Karpas-422 (cell line): ENCODE measurements at regions not wholly inside any gene's neighbourhood (a gene's known extent, or its start where the extent isn't known, plus 50 kb on each side); places are given as distances from the start of the nearest gene placed in this dataset.

Experiments used
- DNase-seq: peaks from one replicate; pipeline ENCODE4 v3.0.0-alpha.2; 2015
- H2AFZ ChIP-seq: fragments of 200-600 bp; sonication (generic); 2 replicates; pipeline ENCODE4 v1.6.1; 2014; ENCODE audit warnings: antibody characterized with exemption, low read length, mixed read lengths
- H3K27ac ChIP-seq: fragments of 200-600 bp; sonication (generic); 2 replicates; pipeline ENCODE4 v1.5.1; 2014; ENCODE audit warnings: mild to moderate bottlenecking, low read length, moderate library complexity
- H3K27me3 ChIP-seq: fragments of 200-600 bp; sonication (generic); 2 replicates; pipeline ENCODE4 v1.6.1; 2014; ENCODE audit warnings: low read length, mixed read lengths
- H3K36me3 ChIP-seq: fragments of 200-600 bp; sonication (generic); 2 replicates; pipeline ENCODE4 v1.6.1; 2014; ENCODE audit warnings: low read length, mixed read lengths; ENCODE audit not compliant: insufficient read depth
- H3K4me1 ChIP-seq: fragments of 200-600 bp; sonication (generic); 2 replicates; pipeline ENCODE4 v1.6.1; 2014; ENCODE audit warnings: mild to moderate bottlenecking, low read length, mixed read lengths
- H3K4me2 ChIP-seq: fragments of 200-600 bp; sonication (generic); 2 replicates; pipeline ENCODE4 v1.6.1; 2014; ENCODE audit warnings: low read length, low read depth, mild to moderate bottlenecking; ENCODE audit not compliant: poor library complexity, severe bottlenecking
- H3K4me3 ChIP-seq: fragments of 200-600 bp; sonication (generic); 2 replicates; pipeline ENCODE4 v1.5.1; 2014; ENCODE audit warnings: mild to moderate bottlenecking, antibody characterized with exemption, low read length, mixed read lengths
- H3K79me2 ChIP-seq: fragments of 200-600 bp; sonication (generic); 2 replicates; pipeline ENCODE4 v1.6.1; 2014; ENCODE audit warnings: mild to moderate bottlenecking, low read length, mixed read lengths
- H3K9ac ChIP-seq: fragments of 200-600 bp; sonication (generic); 2 replicates; pipeline ENCODE4 v1.6.0; 2014; ENCODE audit warnings: low read length
- H3K9me2 ChIP-seq: fragments of 200-600 bp; sonication (generic), shearing (Covaris generic); replicated peaks from 2 replicates; pipeline ENCODE4 v1.6.0; 2014; ENCODE audit warnings: mild to moderate bottlenecking, low read length, moderate library complexity; ENCODE audit not compliant: insufficient read depth
- H3K9me3 ChIP-seq: fragments of 300-700, 200-600 bp; sonication (generic); 2 replicates; pipeline ENCODE4 v1.6.1; 2014; ENCODE audit warnings: low read length, mixed read lengths
- H4K20me1 ChIP-seq: fragments of 200-600 bp; sonication (generic); 2 replicates; pipeline ENCODE4 v1.6.1; 2014; ENCODE audit warnings: mild to moderate bottlenecking, antibody characterized with exemption, low read length, low read depth; ENCODE audit not compliant: insufficient read depth

DNA sequence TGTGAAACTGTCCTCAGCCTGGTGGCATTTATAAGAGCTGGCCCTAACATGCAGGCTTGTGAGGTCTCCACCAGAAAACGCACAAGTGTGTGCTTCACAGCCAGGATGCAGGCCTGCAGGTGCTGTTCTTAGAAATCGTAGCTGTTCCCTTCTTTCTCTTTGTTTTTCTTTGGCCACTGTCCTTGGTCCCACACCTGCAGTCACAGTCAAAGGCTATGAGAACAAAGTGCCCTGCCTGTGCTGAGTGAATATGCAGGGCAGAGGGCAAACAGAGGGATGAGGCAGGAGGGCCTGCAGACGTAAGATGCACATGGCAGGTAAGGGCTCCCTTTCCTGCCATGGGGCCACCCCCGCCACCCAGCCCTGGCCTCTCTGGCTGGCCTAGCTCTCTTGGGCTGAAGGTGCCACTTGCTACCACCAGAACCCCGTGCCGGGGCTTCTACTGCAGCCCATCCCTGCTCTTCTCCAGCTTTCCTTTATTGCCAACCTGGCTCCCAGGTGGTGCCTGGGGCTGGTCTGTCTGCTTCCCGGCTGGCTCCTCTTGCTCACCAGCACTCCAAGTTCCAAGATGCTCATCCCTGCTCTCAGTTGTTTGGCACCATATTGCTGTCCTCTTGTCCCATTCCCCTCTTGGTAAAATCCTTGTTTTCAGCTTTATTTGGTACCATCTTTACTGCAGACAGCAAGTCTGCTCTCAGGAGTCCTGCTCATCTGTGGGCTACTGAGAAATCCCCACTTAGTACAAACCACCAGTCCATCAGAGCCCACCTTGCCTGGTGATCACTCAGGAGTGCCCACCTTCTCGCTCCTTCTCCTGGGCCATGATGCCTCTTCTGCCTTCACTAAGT is 308.1 kb upstream of the ZMIZ1 start:
- no peak overlapping the region for H3K4me2 ChIP-seq
- H3K9ac ChIP-seq, result no peak overlapping the region
- H3K27me3 ChIP-seq, result 0 out of 2 replicates have a peak, but pooled peaks cover 6% of the 10 kb centered on the region
- no peaks in the 10 kb centered on the region for H3K9me2 ChIP-seq
- H4K20me1 ChIP-seq, result peaks cover 56% of the 10 kb centered on the region; the same call in 1 of the 2 replicates
- no peak overlapping the region for H3K4me3 ChIP-seq
- H3K36me3 ChIP-seq, result no peaks in the 10 kb centered on the region
- no peak overlapping the region for H2AFZ ChIP-seq
- no peak for DNase-seq
- H3K4me1 ChIP-seq, result peaks cover 28% of the 10 kb centered on the region
- no peaks in the 10 kb centered on the region for H3K79me2 ChIP-seq
- no peak overlapping the region for H3K27ac ChIP-seq
- no peaks in the 10 kb centered on the region for H3K9me3 ChIP-seq

DNA sequence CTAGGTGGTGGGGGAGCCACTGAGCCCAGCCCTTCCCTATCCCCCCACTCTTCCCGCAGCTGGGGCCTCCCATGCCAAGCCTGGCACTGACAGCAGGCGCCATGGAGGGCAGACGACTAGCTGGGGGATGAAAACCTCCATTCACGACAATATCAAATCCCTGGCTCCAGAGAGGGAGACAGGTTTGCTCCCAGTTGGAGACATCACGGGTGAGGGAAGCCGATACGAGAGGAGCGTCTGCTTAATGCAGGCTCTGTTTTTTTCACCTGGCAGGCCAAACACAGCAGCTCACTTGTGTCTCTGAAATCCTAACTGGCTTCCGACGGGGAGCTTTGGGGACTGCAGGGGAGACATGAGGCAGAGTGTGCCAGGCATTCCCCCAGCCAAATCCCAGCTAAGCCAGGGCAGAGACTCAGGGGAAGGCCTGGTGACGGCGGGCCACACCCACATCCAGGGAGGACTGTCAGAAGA is 307.4 kb upstream of the ZMIZ1 start:
- Histone ChIP-seq H3K4me3 (no peak overlapping the region), H3K9ac (no peak overlapping the region), H3K79me2 (no peaks in the 10 kb centered on the region), H3K4me2 (no peak overlapping the region), H3K36me3 (no peaks in the 10 kb centered on the region), H3K27ac (no peak overlapping the region), H3K27me3 (0 out of 2 replicates have a peak, but pooled peaks cover 6% of the 10 kb centered on the region), H4K20me1 (peaks cover 53% of the 10 kb centered on the region; the same call in 1 of the 2 replicates), H2AFZ (no peak overlapping the region), H3K4me1 (peaks cover 26% of the 10 kb centered on the region), H3K9me3 (no peaks in the 10 kb centered on the region), H3K9me2 (no peaks in the 10 kb centered on the region)
- no peak for DNase-seq

DNA sequence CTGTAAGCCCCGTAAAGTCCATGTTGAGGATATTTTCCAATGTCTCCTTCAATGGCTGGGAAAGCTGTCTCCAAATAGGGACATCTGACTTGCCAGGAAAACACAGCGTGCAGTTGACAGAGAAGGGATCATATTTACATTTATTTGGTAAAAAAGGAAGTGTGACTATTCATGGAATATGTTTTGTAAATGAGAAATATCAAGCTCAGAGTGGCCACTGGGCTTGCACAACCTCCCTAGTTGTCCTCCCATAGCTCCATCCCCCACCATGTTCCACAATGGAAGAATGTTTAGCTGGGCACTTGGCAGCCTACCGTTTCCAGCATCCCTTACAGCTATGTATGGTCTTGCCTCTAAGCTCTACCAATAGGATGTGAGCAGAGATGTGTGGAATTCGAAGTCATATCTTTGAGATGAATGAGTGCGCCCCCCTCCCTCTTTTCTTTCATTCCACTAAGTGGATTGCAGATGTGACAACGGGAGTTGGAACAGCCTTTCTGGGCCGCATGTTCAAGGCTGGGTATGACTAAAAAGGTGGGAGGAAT is 306.6 kb upstream of the ZMIZ1 start:
- no peaks in the 10 kb centered on the region for H3K79me2 ChIP-seq
- no peaks in the 10 kb centered on the region for H3K36me3 ChIP-seq
- peaks cover 18% of the 10 kb centered on the region for H3K4me1 ChIP-seq
- no peak overlapping the region for H3K4me2 ChIP-seq
- H3K9ac ChIP-seq, result no peak overlapping the region
- H3K9me3 ChIP-seq, result no peaks in the 10 kb centered on the region
- H2AFZ ChIP-seq, result no peak overlapping the region
- H3K4me3 ChIP-seq, result no peak overlapping the region
- H3K27me3 ChIP-seq, result 0 out of 2 replicates have a peak, but pooled peaks cover 6% of the 10 kb centered on the region
- no peak overlapping the region for H3K27ac ChIP-seq
- peaks cover 46% of the 10 kb centered on the region; the same call in 1 of the 2 replicates for H4K20me1 ChIP-seq
- no peak for DNase-seq
- no peaks in the 10 kb centered on the region for H3K9me2 ChIP-seq

DNA sequence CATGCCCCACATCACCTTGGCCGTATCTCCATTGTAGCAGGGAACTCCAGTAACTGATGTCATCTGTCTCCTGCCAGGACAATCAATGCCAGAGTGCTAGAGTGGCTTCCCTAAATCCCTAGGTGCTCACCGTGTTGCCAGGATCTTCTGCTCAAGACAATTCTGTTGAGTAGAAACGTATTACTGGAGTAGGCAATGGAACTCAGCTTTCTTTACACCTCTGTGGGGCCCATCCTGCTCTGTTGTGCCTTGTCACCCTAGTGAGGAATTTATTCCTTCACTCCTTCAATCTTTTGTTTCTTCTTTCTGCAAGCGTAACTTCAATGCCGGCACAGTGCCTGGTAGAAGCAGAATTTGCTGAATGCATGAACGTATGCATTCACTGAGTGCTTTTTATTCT is 305.5 kb upstream of the ZMIZ1 start:
- DNase-seq, result no peak
- no peak overlapping the region for H3K9ac ChIP-seq
- H3K4me1 ChIP-seq, result peaks cover 8% of the 10 kb centered on the region
- H3K4me2 ChIP-seq, result no peak overlapping the region
- H2AFZ ChIP-seq, result no peak overlapping the region
- H3K36me3 ChIP-seq, result no peaks in the 10 kb centered on the region
- no peaks in the 10 kb centered on the region for H3K79me2 ChIP-seq
- no peak overlapping the region for H3K4me3 ChIP-seq
- H3K9me2 ChIP-seq, result no peaks in the 10 kb centered on the region
- no peak overlapping the region for H3K27ac ChIP-seq
- H3K27me3 ChIP-seq, result 0 out of 2 replicates have a peak, but pooled peaks cover 6% of the 10 kb centered on the region
- peaks cover 37% of the 10 kb centered on the region; the same call in 1 of the 2 replicates for H4K20me1 ChIP-seq
- no peaks in the 10 kb centered on the region for H3K9me3 ChIP-seq

DNA sequence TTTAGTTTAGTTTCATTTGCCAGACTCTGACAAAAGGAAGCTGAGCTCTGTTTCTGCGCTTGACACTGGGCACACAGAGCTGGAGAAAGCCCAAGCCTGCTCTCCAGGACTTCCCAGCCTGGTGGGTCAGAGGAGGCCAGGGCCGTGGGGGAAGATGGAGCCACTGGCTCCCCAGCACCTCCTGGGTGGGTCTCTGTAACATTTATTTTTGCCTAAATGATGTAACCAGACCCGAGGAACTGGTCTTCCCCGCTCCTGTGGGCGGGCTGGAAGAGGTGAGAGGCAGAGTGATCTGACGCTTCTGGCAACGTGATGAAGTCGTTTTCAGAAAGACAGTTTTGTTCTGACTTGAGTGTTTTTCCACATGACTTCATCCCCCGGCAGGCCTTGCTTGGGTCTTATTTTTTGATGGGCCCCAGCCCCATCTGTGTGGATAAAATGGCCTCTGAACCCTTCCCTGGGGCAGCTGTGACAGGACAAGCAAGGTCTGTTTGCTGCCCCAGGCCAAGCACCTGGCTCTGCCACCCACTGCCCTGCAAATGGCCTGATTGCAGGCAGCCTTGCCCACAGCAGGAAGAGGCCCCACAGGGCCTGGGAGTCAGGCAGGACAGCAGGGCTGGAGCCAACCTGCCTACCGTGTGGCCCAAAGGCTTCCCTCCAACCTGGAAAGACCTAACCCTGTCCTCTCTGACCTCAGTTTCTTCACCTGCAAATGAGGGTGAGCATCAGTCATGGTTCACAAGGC is 304.9 kb upstream of the ZMIZ1 start:
- no peak for DNase-seq
- Histone ChIP-seq H3K79me2 (no peaks in the 10 kb centered on the region), H2AFZ (no peak overlapping the region), H3K9me2 (no peaks in the 10 kb centered on the region), H3K9me3 (no peaks in the 10 kb centered on the region), H3K36me3 (no peaks in the 10 kb centered on the region), H3K27ac (no peak overlapping the region), H3K4me2 (no peak overlapping the region), H3K27me3 (0 out of 2 replicates have a peak, but pooled peaks cover 4% of the 10 kb centered on the region), H4K20me1 (peaks cover 34% of the 10 kb centered on the region; the same call in 1 of the 2 replicates), H3K9ac (no peak overlapping the region), H3K4me1 (peaks cover 6% of the 10 kb centered on the region; the same call in 1 of the 2 replicates), H3K4me3 (no peak overlapping the region)

DNA sequence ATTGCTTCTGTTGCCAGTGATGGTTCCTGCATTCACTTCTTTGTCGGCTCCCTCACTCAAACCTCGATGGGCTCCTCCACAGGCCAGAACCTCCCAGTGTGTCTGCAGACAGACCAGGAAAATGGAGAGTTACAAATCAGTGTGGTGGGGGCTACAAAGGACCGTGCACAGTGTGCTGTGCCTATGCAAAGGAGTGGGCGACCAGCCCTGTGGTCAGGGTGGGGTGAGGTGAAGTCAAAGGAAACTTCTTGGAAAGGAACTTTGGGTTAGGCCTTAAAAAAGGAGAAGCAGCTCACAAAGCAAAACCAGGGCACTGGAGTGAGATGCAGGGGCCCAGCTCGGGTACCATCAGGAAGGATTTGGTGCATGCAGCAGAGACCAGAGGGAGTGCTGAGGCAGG is 304.3 kb upstream of the ZMIZ1 start:
- peaks cover 34% of the 10 kb centered on the region; the same call in 1 of the 2 replicates for H4K20me1 ChIP-seq
- H3K4me2 ChIP-seq, result no peak overlapping the region
- H2AFZ ChIP-seq, result no peak overlapping the region
- H3K79me2 ChIP-seq, result no peaks in the 10 kb centered on the region
- H3K36me3 ChIP-seq, result no peaks in the 10 kb centered on the region
- H3K4me1 ChIP-seq, result peaks cover 6% of the 10 kb centered on the region; the same call in 1 of the 2 replicates
- DNase-seq, result no peak
- no peaks in the 10 kb centered on the region for H3K9me3 ChIP-seq
- no peak overlapping the region for H3K9ac ChIP-seq
- no peaks in the 10 kb centered on the region for H3K9me2 ChIP-seq
- H3K27me3 ChIP-seq, result 0 out of 2 replicates have a peak, but pooled peaks cover 3% of the 10 kb centered on the region
- H3K4me3 ChIP-seq, result no peak overlapping the region
- no peak overlapping the region for H3K27ac ChIP-seq

DNA sequence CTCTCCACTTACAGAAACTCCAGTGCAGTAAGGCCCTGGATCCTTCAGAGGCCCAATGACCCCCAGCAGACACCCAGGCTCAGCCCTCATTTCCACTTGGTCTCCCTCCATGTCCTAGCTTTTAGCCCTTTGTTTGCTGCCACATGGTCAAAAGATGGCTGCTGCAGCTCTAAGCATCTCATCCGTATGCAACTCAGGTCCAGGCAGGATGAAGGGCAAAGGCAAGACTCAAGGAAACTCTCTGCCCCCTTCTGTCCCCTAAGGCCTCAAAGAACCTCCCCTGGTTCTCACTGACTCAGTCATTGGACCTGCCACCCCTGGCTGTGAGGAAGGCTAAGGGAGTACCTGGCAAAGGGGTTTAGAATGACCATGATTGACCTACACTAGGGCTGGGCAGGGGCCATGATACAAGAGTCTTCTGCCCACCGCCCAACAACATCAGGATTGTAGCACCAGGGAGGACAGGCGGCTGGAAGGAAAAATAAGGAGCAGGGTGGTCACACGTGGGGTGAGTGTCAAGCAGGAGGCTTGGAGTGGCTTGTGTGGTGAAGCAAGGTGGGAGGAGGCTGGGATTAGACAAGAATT is 303.8 kb upstream of the ZMIZ1 start:
- H3K9me3 ChIP-seq, result no peaks in the 10 kb centered on the region
- no peak overlapping the region for H3K4me2 ChIP-seq
- no peak overlapping the region for H3K4me3 ChIP-seq
- H3K27ac ChIP-seq, result no peak overlapping the region
- DNase-seq, result no peak
- no peak overlapping the region for H2AFZ ChIP-seq
- peaks cover 6% of the 10 kb centered on the region; the same call in 1 of the 2 replicates for H3K4me1 ChIP-seq
- H3K27me3 ChIP-seq, result 0 out of 2 replicates have a peak, but pooled peaks cover 2% of the 10 kb centered on the region
- no peak overlapping the region for H3K9ac ChIP-seq
- no peaks in the 10 kb centered on the region for H3K9me2 ChIP-seq
- no peaks in the 10 kb centered on the region for H3K79me2 ChIP-seq
- H4K20me1 ChIP-seq, result peaks cover 31% of the 10 kb centered on the region; the same call in 1 of the 2 replicates
- no peaks in the 10 kb centered on the region for H3K36me3 ChIP-seq
